GM12892 (cell line): ENCODE measurements at regions not wholly inside any gene's neighbourhood (a gene's known extent, or its start where the extent isn't known, plus 50 kb on each side); places are given as distances from the start of the nearest gene placed in this dataset.

Experiments
- DNase-seq: peaks from one replicate; pipeline ENCODE4 v3.0.0; 2011; ENCODE audit not compliant: insufficient read length
- FAIRE-seq: peaks from 2 replicates; lab custom pipeline; 2011; peaks lifted over from hg19 to GRCh38; lab: Jason Lieb, UNC
- POLR2A ChIP-seq: IDR thresholded peaks from 2 replicates; pipeline ENCODE4 v1.6.1; 2011; ENCODE audit warnings: low read depth, low read length, control low read depth
- POLR2AphosphoS5 ChIP-seq: IDR thresholded peaks from 2 replicates; pipeline ENCODE4 v1.6.1; 2011; ENCODE audit warnings: low read depth, low read length, control low read depth
- TAF1 ChIP-seq: IDR thresholded peaks from 2 replicates; pipeline ENCODE4 v1.6.1; 2011; ENCODE audit warnings: low read depth, mild to moderate bottlenecking, control low read depth, low read length, borderline replicate concordance

GRCh38 chr22:22038178-22038880 lies 55.7 kb upstream of the TOP3B start:
- no peak for FAIRE-seq

GRCh38 chr22:22037740-22038139 lies 55.2 kb upstream of the TOP3B start:
- no peak for DNase-seq
- peak; percentile 60 for FAIRE-seq
- TF ChIP-seq POLR2A (no peak), TAF1 (no peak)

More at GRCh38 chr22:22038178-22038880, 55.7 kb upstream of the TOP3B start:
- TF ChIP-seq TAF1, result no peak
- no peak for DNase-seq

- DNase-seq (no peak), FAIRE-seq (peak; percentile 14)
- TF ChIP-seq POLR2AphosphoS5 (no peak), TAF1 (no peak), POLR2A (no peak)
Observed at GRCh38 chr22:22037229-22037628, 54.6 kb upstream of the TOP3B start.

GRCh38 chr22:22036588-22036987 lies 54.0 kb upstream of the TOP3B start:
- FAIRE-seq, result peak; percentile 63
- DNase-seq, result no peak
- no peak for TF ChIP-seq TAF1
- TF ChIP-seq POLR2A, result no peak
- no peak for TF ChIP-seq POLR2AphosphoS5

GRCh38 chr22:22035771-22036314 lies 53.3 kb upstream of the TOP3B start:
- no peak for DNase-seq
- no peak for FAIRE-seq
- no peak for TF ChIP-seq POLR2A
- TF ChIP-seq TAF1, result no peak
- TF ChIP-seq POLR2AphosphoS5, result no peak

DNA sequence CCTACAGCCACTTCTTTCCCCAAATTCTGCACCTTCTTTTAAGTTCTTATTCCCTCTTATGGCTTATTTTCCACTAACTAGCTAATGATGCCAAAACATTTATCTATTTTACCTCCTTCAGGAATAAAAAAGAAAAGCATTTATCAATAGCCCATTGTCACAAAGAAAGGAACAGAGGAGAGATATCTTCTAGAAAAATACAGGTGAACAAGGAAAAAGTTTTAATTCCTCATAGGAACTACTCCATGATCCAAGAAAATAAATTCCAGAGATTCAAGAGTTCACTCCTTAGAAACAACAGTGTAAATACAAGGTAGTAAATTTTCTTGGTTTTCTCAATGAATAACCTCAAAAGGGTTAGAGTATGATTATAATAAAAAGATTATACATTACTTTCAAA lies 52.6 kb upstream of the TOP3B start:
- FAIRE-seq (no peak), DNase-seq (no peak)
- TF ChIP-seq POLR2A (no peak), TAF1 (no peak), POLR2AphosphoS5 (no peak)

DNA sequence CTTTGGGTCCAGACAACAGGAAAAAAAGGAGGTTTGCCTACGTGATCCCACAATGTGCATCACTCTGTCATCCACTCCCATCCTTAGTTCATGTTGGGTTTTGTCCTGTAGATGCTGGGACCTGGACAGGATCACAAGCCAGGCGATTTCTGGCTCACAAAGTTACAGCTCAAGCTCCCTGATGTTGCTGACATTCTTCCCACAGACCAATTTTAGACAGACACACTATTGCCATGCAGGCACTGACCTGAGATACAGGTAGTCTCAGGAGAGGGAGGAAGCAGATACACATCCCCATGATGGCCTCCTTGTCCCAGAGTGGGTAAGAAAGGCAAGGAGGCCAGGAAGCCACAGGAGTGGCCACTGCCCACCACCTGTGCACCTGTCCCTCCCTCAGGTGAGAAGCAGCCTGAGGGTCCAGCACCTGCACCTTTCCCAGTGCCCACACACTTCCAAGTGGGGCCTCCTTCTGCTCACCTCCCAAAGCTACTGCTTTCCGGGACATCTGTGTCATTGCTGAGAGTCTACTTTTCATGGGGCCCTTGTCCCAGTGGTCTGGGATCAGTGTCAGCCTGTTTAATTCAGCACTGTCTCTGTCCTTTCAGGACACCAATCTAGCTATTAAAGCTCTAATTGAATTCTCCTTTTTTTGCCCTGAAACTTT lies 52.0 kb upstream of the TOP3B start:
- FAIRE-seq (no peak), DNase-seq (no peak)

DNA sequence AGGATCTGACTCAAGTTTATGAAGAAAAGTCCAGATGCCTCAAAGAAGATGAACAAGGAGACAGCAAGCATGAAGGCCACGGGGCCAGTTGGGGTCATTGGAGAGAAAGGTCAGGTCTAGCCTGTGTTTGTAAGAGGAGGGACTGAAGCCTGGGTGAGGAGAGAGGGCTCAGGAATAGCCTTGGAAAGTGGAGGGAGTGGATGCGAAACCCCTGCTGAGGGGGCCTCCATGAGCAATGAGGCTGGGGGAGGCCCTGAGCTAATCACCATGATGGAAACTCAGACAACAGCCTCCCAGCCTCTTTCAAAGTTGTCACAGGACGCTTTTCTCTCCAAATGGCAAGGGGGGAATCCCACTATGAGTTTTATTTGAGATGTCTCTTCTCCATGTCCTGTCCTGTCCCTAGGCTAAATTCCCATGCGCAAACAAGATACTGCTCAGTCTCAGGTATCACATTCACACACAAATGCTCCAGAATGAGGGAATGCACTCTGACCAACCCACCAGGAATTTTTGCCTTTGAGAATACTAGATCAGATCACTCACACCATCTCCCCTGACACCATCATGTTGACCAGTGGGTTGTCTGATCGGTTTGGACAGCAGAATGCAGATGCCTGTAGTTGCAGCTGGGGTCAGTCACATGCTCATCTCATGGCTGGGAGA lies 51.3 kb upstream of the TOP3B start:
- TF ChIP-seq POLR2A, result no peak
- TF ChIP-seq POLR2AphosphoS5, result no peak
- no peak for TF ChIP-seq TAF1
- no peak for DNase-seq
- FAIRE-seq, result no peak

More for the DNA sequence above, 52.0 kb upstream of the TOP3B start:
- TF ChIP-seq TAF1 (no peak), POLR2AphosphoS5 (no peak), POLR2A (no peak)

- DNase-seq (no peak), FAIRE-seq (no peak)
- no peak for TF ChIP-seq POLR2A
- TF ChIP-seq TAF1, result no peak
- TF ChIP-seq POLR2AphosphoS5, result no peak
Observed at GRCh38 chr22:22032906-22033802, 50.6 kb upstream of the TOP3B start.

- no peak for DNase-seq
- TF ChIP-seq TAF1 (no peak), POLR2A (no peak), POLR2AphosphoS5 (no peak)
- FAIRE-seq, result no peak
Observed at GRCh38 chr22:22032099-22032905, 49.7 kb upstream of the TOP3B start.
